B cell (primary cell): ENCODE measurements at regions not wholly inside any gene's neighbourhood (a gene's known extent, or its start where the extent isn't known, plus 50 kb on each side); places are given as distances from the start of the nearest gene placed in this dataset.

ENCODE experiments used
- ATAC-seq: fragments of 200-7000 bp; cut with Tn5 transposase; one replicate; pipeline ENCODE4 v1.10.0; 2021; ENCODE audit warnings: low read depth, mild to moderate bottlenecking, moderate number of reproducible peaks, moderate library complexity
- CTCF ChIA-PET: fragments of 350-600 bp; sonication (Branson Sonifier 250); formaldehyde crosslinking; loops from one replicate; lab custom pipeline; 2021; ENCODE audit warnings: antibody characterized with exemption, inconsistent platforms; lab: Charles Lee
- POLR2A ChIA-PET: fragments of 350-600 bp; sonication (Branson Sonifier 250); formaldehyde crosslinking; loops from one replicate; lab custom pipeline; 2021; ENCODE audit warnings: antibody characterized with exemption; lab: Charles Lee
- DNase-seq: peaks from one replicate; pipeline ENCODE4 v3.0.0; 2013
- H2AFZ ChIP-seq: 2 replicates; pipeline ENCODE4 v1.6.1; 2012; ENCODE audit warnings: mild to moderate bottlenecking, low read depth, low read length; ENCODE audit not compliant: insufficient read depth, poor library complexity, severe bottlenecking
- H3K27ac ChIP-seq, 2 donors: 1 replicate in 1 of 2; 2 replicates in 1 of 2; pipeline ENCODE4 v1.5.1; 2012 to 2013; ENCODE audit warnings: low read length in 2 of 2, mild to moderate bottlenecking in 2 of 2, moderate library complexity in 1 of 2
- H3K27me3 ChIP-seq, 4 experiments: fragments of 200-600 bp in 1 of 4; sonication (generic) in 1 of 4; replicated peaks in 1 of 4; 1 replicate in 2 of 4; 2 replicates in 2 of 4; pipeline versions ENCODE4 v1.6.1 to v1.7.0; 2013 to 2016; ENCODE audit warnings: low read length in 3 of 4, mild to moderate bottlenecking in 2 of 4, mixed read lengths in 1 of 4, moderate library complexity in 1 of 4; ENCODE audit not compliant: insufficient read depth in 4 of 4, control insufficient read depth in 3 of 4; ENCODE audit errors: control extremely low read depth in 1 of 4
- H3K36me3 ChIP-seq, 2 experiments: replicated peaks in 1 of 2; 1 replicate in 1 of 2; 2 replicates in 1 of 2; pipeline versions ENCODE4 v1.6.1 to v1.7.1; 2013; ENCODE audit warnings: low read length in 1 of 2; ENCODE audit not compliant: insufficient read depth in 2 of 2, control insufficient read depth in 1 of 2; ENCODE audit errors: control extremely low read depth in 1 of 2, extremely low read depth in 1 of 2
- H3K4me1 ChIP-seq, 2 donors: fragments of 200-600 bp in 1 of 2; sonication (generic) in 1 of 2; 1 replicate in 1 of 2; 2 replicates in 1 of 2; pipeline versions ENCODE4 v1.5.1 to v1.6.1; 2013 to 2017; ENCODE audit warnings: low read length in 2 of 2; ENCODE audit not compliant: control insufficient read depth in 2 of 2, insufficient read depth in 2 of 2
- H3K4me2 ChIP-seq: replicated peaks from 2 replicates; pipeline ENCODE3; 2012; ENCODE audit warnings: mild to moderate bottlenecking, low read depth, low read length; ENCODE audit not compliant: poor library complexity, severe bottlenecking
- H3K4me3 ChIP-seq, 5 experiments: fragments of 200-600 bp in 1 of 5; sonication (generic) in 1 of 5; 1 replicate in 3 of 5; 2 replicates in 2 of 5; pipeline versions ENCODE4 v1.5.1 to v1.7.0; 2011 to 2016; ENCODE audit warnings: low read length in 4 of 5, mild to moderate bottlenecking in 4 of 5, low read depth in 2 of 5, control low read depth in 1 of 5, moderate library complexity in 1 of 5; ENCODE audit not compliant: insufficient read depth in 1 of 5; ENCODE audit errors: control extremely low read depth in 1 of 5, extremely low read depth in 1 of 5
- H3K79me2 ChIP-seq: fragments of 200-600 bp; sonication (generic); one replicate; pipeline ENCODE4 v1.6.0; 2016; ENCODE audit warnings: low read length; ENCODE audit not compliant: control insufficient read depth, insufficient read depth
- H3K9ac ChIP-seq: fragments of 200-600 bp; sonication (generic); 2 replicates; pipeline ENCODE4 v1.6.1; 2017; ENCODE audit warnings: mild to moderate bottlenecking, low read length, moderate library complexity
- H3K9me3 ChIP-seq, 3 donors: one replicate each; pipeline versions ENCODE4 v1.6.1 to v1.7.1; 2013; ENCODE audit warnings: low read length in 2 of 3; ENCODE audit not compliant: control insufficient read depth in 2 of 3, insufficient read depth in 1 of 3; ENCODE audit errors: control extremely low read depth in 1 of 3
- H4K20me1 ChIP-seq: 2 replicates; pipeline ENCODE4 v1.6.0; 2012; ENCODE audit warnings: mild to moderate bottlenecking, low read length; ENCODE audit not compliant: insufficient read depth, control insufficient read depth, poor library complexity, severe bottlenecking
- H3K27ac Mint-ChIP-seq: one replicate; pipeline ENCODE4 v1.8.0; 2021; ENCODE audit warnings: mixed read lengths
- H3K27me3 Mint-ChIP-seq: one replicate; pipeline ENCODE4 v1.8.0; 2021; ENCODE audit warnings: mixed read lengths
- H3K4me1 Mint-ChIP-seq: one replicate; pipeline ENCODE4 v1.8.0; 2021; ENCODE audit warnings: mixed read lengths
- H3K4me3 Mint-ChIP-seq: one replicate; pipeline ENCODE4 v1.8.0; 2021; ENCODE audit warnings: mixed read lengths
- H3K9me3 Mint-ChIP-seq: one replicate; pipeline ENCODE4 v1.8.0; 2022; ENCODE audit warnings: mixed read lengths; ENCODE audit not compliant: insufficient read depth
- EZH2 ChIP-seq: IDR thresholded peaks from 2 replicates; pipeline ENCODE4 v1.6.1; 2012; ENCODE audit warnings: borderline replicate concordance, low read depth, mild to moderate bottlenecking, moderate library complexity, low read length; ENCODE audit not compliant: insufficient read depth, poor library complexity, severe bottlenecking
- WGBS: methylation state at CpG from one replicate; pipeline ENCODE4 v1.1.5; 2013; ENCODE audit warnings: missing lambda C conversion rate; ENCODE audit not compliant: insufficient coverage; 5-methylcytosine and 5-hydroxymethylcytosine counted together
- intact Hi-C: fragments of 100-400 bp; cut with micrococcal nuclease; formaldehyde crosslinking; loops from one replicate; pipeline ENCODE4 v1.10.0; 2022
- TF ChIP-seq, protein P1 (sequence below): fragments of 200-600 bp; IDR thresholded peaks from one replicate; pipeline ENCODE4 v1.8.0; 2022; ENCODE audit warnings: antibody characterized with exemption, mild to moderate bottlenecking

DNA sequence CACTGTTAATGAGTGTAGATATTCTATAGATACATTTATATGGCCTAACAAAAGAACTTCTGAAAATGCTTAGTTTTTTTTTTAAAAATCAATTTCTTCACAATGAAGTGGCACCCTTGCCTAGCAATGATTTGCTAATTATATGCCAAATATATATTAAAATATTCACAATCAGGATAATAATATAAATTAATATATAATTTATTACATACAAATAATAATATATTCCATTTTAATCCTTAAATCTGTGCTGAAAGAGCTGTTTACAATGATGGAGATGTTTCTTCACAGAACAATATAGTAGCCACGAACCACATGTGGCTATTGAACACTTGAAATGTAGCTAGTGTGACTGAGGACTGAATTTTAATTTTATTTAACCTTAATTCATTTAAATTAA lies 648.4 kb upstream of the GBE1 start:
- Histone ChIP-seq H3K4me2 (no peak overlapping the region), H2AFZ (no peak overlapping the region), H3K9me3 (peaks cover 0 to 2% (median 0%) of the 10 kb centered on the region in 3 donors), H4K20me1 (no peaks in the 10 kb centered on the region), H3K27me3 (no peaks in the 10 kb centered on the region), H3K36me3 (no peaks in the 10 kb centered on the region), H3K79me2 (no peaks in the 10 kb centered on the region), H3K27ac (no peak overlapping the region), H3K4me1 (no peaks in the 10 kb centered on the region), H3K9ac (no peak overlapping the region), H3K4me3 (no peak overlapping the region)
- Mint-ChIP-seq H3K27me3 (no peaks in the 10 kb centered on the region), H3K27ac (no peak overlapping the region), H3K4me3 (no peak overlapping the region), H3K4me1 (no peaks in the 10 kb centered on the region), H3K9me3 (no peaks in the 10 kb centered on the region)
- TF ChIP-seq, protein P1, sequence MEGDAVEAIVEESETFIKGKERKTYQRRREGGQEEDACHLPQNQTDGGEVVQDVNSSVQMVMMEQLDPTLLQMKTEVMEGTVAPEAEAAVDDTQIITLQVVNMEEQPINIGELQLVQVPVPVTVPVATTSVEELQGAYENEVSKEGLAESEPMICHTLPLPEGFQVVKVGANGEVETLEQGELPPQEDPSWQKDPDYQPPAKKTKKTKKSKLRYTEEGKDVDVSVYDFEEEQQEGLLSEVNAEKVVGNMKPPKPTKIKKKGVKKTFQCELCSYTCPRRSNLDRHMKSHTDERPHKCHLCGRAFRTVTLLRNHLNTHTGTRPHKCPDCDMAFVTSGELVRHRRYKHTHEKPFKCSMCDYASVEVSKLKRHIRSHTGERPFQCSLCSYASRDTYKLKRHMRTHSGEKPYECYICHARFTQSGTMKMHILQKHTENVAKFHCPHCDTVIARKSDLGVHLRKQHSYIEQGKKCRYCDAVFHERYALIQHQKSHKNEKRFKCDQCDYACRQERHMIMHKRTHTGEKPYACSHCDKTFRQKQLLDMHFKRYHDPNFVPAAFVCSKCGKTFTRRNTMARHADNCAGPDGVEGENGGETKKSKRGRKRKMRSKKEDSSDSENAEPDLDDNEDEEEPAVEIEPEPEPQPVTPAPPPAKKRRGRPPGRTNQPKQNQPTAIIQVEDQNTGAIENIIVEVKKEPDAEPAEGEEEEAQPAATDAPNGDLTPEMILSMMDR = no peak
- TF ChIP-seq EZH2 = no peak
- POLR2A ChIA-PET = no interaction called here
- no peak for ATAC-seq
- WGBS = no CpG with 5 or more reads among the region's 1 CpG
- intact Hi-C loops = no loop called here
- DNase-seq = no peak
- CTCF ChIA-PET = no interaction called here

DNA sequence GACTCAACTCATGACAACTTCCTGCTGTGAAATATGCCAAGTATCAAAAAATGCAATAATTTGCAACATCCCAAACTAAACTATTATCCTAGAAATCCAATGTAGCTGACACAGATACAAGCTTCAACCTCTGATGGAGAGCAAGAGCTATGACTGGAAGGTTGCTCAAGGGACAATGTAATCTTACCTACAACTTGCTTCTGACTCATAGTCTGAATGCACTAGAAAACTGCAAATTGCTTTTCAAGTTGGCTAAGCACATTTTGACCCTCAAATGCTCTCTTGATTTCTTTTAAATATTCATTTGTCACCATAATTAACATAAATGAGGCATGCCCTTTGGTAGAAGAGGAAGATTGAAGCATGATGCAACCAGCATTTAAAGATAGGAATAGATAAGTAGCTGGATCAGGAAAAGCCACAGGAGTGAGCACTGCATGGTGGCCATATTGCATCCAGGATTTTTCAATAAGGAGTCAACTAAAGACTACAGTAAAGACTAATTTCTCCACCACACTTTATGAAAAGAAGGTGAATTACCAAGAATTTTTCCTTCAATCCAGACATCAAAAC lies 630.8 kb upstream of the GBE1 start:
- H3K4me3 Mint-ChIP-seq = no peak overlapping the region

More for the DNA sequence above, 630.8 kb upstream of the GBE1 start:
- Mint-ChIP-seq H3K27ac (no peak overlapping the region), H3K9me3 (no peaks in the 10 kb centered on the region), H3K4me1 (no peaks in the 10 kb centered on the region), H3K27me3 (no peaks in the 10 kb centered on the region)
- Histone ChIP-seq H4K20me1 (no peaks in the 10 kb centered on the region), H3K9ac (no peak overlapping the region), H3K9me3 (peaks cover 0 to 1% (median 0%) of the 10 kb centered on the region in 3 donors), H3K27ac (no peak overlapping the region), H3K4me2 (no peak overlapping the region), H2AFZ (no peak overlapping the region), H3K36me3 (no peaks in the 10 kb centered on the region), H3K4me1 (no peaks in the 10 kb centered on the region), H3K27me3 (no peaks in the 10 kb centered on the region), H3K79me2 (no peaks in the 10 kb centered on the region), H3K4me3 (no peak overlapping the region)
- ChIA-PET POLR2A (no interaction called here), CTCF (no interaction called here)
- no peak for ATAC-seq
- DNase-seq = no peak
- no peak for TF ChIP-seq EZH2
- TF ChIP-seq, protein P1 = no peak
- intact Hi-C loops = no loop called here
